HG03558 (cell line): ENCODE measurements at regions not wholly inside any gene's neighbourhood (a gene's known extent, or its start where the extent isn't known, plus 50 kb on each side); places are given as distances from the start of the nearest gene placed in this dataset.

ENCODE experiments used
- ATAC-seq: cut with Tn5 transposase; IDR thresholded peaks from one replicate; pipeline ENCODE4 v1.9.1; 2021; ENCODE audit warnings: moderate number of reproducible peaks; ENCODE audit not compliant: unreplicated experiment; ENCODE audit errors: extremely low read depth

GRCh38 chr2:62307469-62308389 is 111.8 kb downstream of the B3GNT2 start:
- ATAC-seq, result no peak

GRCh38 chr2:62306751-62307468 is 111.0 kb downstream of the B3GNT2 start:
- ATAC-seq, result no peak

GRCh38 chr2:62305421-62306176 is 109.7 kb downstream of the B3GNT2 start:
- no peak for ATAC-seq

GRCh38 chr2:62304429-62305417 is 108.8 kb downstream of the B3GNT2 start:
- no peak for ATAC-seq

- ATAC-seq, result no peak
Observed at GRCh38 chr2:62303788-62304187, 107.9 kb downstream of the B3GNT2 start.

GRCh38 chr2:62302631-62303435 is 106.9 kb downstream of the B3GNT2 start:
- ATAC-seq, result no peak

GRCh38 chr2:62300925-62301324 is 105.0 kb downstream of the B3GNT2 start:
- ATAC-seq, result no peak

GRCh38 chr2:62297624-62298010 is 101.7 kb downstream of the B3GNT2 start:
- no peak for ATAC-seq

GRCh38 chr2:62296832-62297623 is 101.1 kb downstream of the B3GNT2 start:
- no peak for ATAC-seq

GRCh38 chr2:62296034-62296831 is 100.3 kb downstream of the B3GNT2 start:
- ATAC-seq, result no peak

- peak; percentile 40 for ATAC-seq
Observed at GRCh38 chr2:62293490-62294271, 97.8 kb downstream of the B3GNT2 start.

- no peak for ATAC-seq
Observed at GRCh38 chr2:62293151-62293489, 97.2 kb downstream of the B3GNT2 start.

- ATAC-seq, result no peak
Observed at GRCh38 chr2:62292190-62292589, 96.3 kb downstream of the B3GNT2 start.

GRCh38 chr2:62291517-62292137 is 95.7 kb downstream of the B3GNT2 start:
- no peak for ATAC-seq

GRCh38 chr2:62291052-62291451 is 95.1 kb downstream of the B3GNT2 start:
- no peak for ATAC-seq
